ENCODE measurements at regions not wholly inside any gene's neighbourhood (a gene's known extent, or its start where the extent isn't known, plus 50 kb on each side); places are given as distances from the start of the nearest gene placed in this dataset.

- Histone ChIP-seq H3K9me3 (ENCODE audit: control insufficient read depth, insufficient read depth, low read depth, low read length) (no peaks in the 10 kb centered on the region), H3K36me3 (ENCODE audit: control insufficient read depth, insufficient read depth, low read length) (no peaks in the 10 kb centered on the region), H3K4me1 (ENCODE audit: control insufficient read depth, insufficient read depth, low read length) (no peaks in the 10 kb centered on the region), H3K27me3 (ENCODE audit: control insufficient read depth, insufficient read depth, low read length) (no peaks in the 10 kb centered on the region), H3K4me3 (ENCODE audit: low read depth in 2 of 2, low read length in 2 of 2) (no peak overlapping the region), H3K27ac (ENCODE audit: low read length) (no peak overlapping the region)
- intact Hi-C loops (cut with micrococcal nuclease; ENCODE audit: unreplicated experiment) (no loop called here), in situ Hi-C loops (cut with HindIII; ENCODE audit: low pct_unique_long_range_greater_than_20kb, low sequenced_read_pairs) (no loop called here)
- ChIA-PET CTCF (interaction anchor here (0.6 kb wide), 2 partner anchors 31 to 212 kb away, joined by 3 to 5 read pairs; no protein-coding TSS in a partner anchor), POLR2A (no interaction called here)
- ATAC-seq (no peak), DNase-seq (ENCODE audit: low read depth, low spot score) (no peak)
- no TSS peak for BruUV-seq (replicated peaks)
- TF ChIP-seq CTCF (IDR thresholded peaks at IDR 0.05) (peak; percentile 71), REST (IDR thresholded peaks at IDR 0.05; ENCODE audit: insufficient read depth in 1 of 2, low read depth in 2 of 2, low read length in 1 of 2) (no peak)
These were observed 61.4 kb upstream of the PPP1R3C start for GRCh38 chr10:91694170-91694794.

- no peaks in the 10 kb centered on the region for H3K27me3 ChIP-seq (ENCODE audit: control insufficient read depth, insufficient read depth, low read length)
- TF ChIP-seq TCF7L2 (IDR thresholded peaks at IDR 0.05; ENCODE audit: low read depth, low read length) (no peak), CTCF (IDR thresholded peaks at IDR 0.05) (no peak), SIN3A (IDR thresholded peaks at IDR 0.05; ENCODE audit: borderline replicate concordance, insufficient read depth, low read depth, low read length) (no peak), POLR2AphosphoS5 (IDR thresholded peaks at IDR 0.05; ENCODE audit: low read depth, low read length) (no peak), REST (IDR thresholded peaks at IDR 0.05; ENCODE audit: insufficient read depth in 1 of 2, low read depth in 2 of 2, low read length in 1 of 2) (no peak)
- no TSS peak for BruUV-seq (replicated peaks)
- H3K27ac ChIP-seq (ENCODE audit: low read length): no peak overlapping the region
- no peak for ATAC-seq
- no peaks in the 10 kb centered on the region for H3K4me1 ChIP-seq (ENCODE audit: control insufficient read depth, insufficient read depth, low read length)
- no peaks in the 10 kb centered on the region for H3K9me3 ChIP-seq (ENCODE audit: control insufficient read depth, insufficient read depth, low read depth, low read length)
- H3K36me3 ChIP-seq (ENCODE audit: control insufficient read depth, insufficient read depth, low read length): no peaks in the 10 kb centered on the region
- ChIA-PET CTCF (no interaction called here), POLR2A (no interaction called here)
- no peak for DNase-seq (ENCODE audit: low read depth, low spot score)
- in situ Hi-C loops (cut with HindIII; ENCODE audit: low pct_unique_long_range_greater_than_20kb, low sequenced_read_pairs): no loop called here
- no peak overlapping the region for H3K4me3 ChIP-seq (ENCODE audit: low read depth in 2 of 2, low read length in 2 of 2)
- intact Hi-C loops (cut with micrococcal nuclease; ENCODE audit: unreplicated experiment): no loop called here
These were observed 59.1 kb upstream of the PPP1R3C start for GRCh38 chr10:91691981-91692380.

Measured in Panc1 (cell line).